T-helper 1 cell treated with Interleukin-12 subunit alpha and Interleukin-12 subunit beta and Interleukin-4 antibody, amounts not matched to agents 30 μg/mL and 1 μg/mL, for 36 hours (primary cell): ENCODE measurements at regions not wholly inside any gene's neighbourhood (a gene's known extent, or its start where the extent isn't known, plus 50 kb on each side); places are given as distances from the start of the nearest gene placed in this dataset.

Experiments
- H3K27ac Mint-ChIP-seq: one replicate; pipeline ENCODE4 v1.8.0; 2021; ENCODE audit warnings: mild to moderate bottlenecking, mixed read lengths
- H3K27me3 Mint-ChIP-seq: one replicate; pipeline ENCODE4 v1.8.0; 2021; ENCODE audit warnings: low read depth, mixed read lengths
- H3K36me3 Mint-ChIP-seq: one replicate; pipeline ENCODE4 v1.8.0; 2021; ENCODE audit warnings: low read depth, mixed read lengths
- H3K4me1 Mint-ChIP-seq: one replicate; pipeline ENCODE4 v1.8.0; 2021; ENCODE audit warnings: low read depth, mixed read lengths
- H3K4me3 Mint-ChIP-seq: one replicate; pipeline ENCODE4 v1.8.0; 2021; ENCODE audit warnings: mild to moderate bottlenecking, moderate library complexity, mixed read lengths
- H3K9me3 Mint-ChIP-seq: one replicate; pipeline ENCODE4 v1.8.0; 2021; ENCODE audit warnings: mixed read lengths

- H3K27ac Mint-ChIP-seq: no peak overlapping the region
- peaks cover 27% of the 10 kb centered on the region for H3K9me3 Mint-ChIP-seq
- no peaks in the 10 kb centered on the region for H3K36me3 Mint-ChIP-seq
- H3K27me3 Mint-ChIP-seq: peaks cover 10% of the 10 kb centered on the region
- H3K4me3 Mint-ChIP-seq: no peak overlapping the region
- no peaks in the 10 kb centered on the region for H3K4me1 Mint-ChIP-seq
These were observed 197.1 kb downstream of the ICE1 start for GRCh38 chr5:5619546-5619945.

GRCh38 chr5:5617024-5617423 is 194.5 kb downstream of the ICE1 start:
- no peak overlapping the region for H3K4me3 Mint-ChIP-seq
- H3K4me1 Mint-ChIP-seq: no peaks in the 10 kb centered on the region
- peaks cover 8% of the 10 kb centered on the region for H3K9me3 Mint-ChIP-seq
- peaks cover 10% of the 10 kb centered on the region for H3K27me3 Mint-ChIP-seq
- H3K36me3 Mint-ChIP-seq: no peaks in the 10 kb centered on the region
- no peak overlapping the region for H3K27ac Mint-ChIP-seq

GRCh38 chr5:5616247-5616895 is 193.9 kb downstream of the ICE1 start:
- Mint-ChIP-seq H3K36me3 (no peaks in the 10 kb centered on the region), H3K27me3 (peaks cover 10% of the 10 kb centered on the region), H3K27ac (no peak overlapping the region), H3K4me1 (no peaks in the 10 kb centered on the region), H3K9me3 (peaks cover 1% of the 10 kb centered on the region), H3K4me3 (no peak overlapping the region)

- Mint-ChIP-seq H3K27me3 (peaks cover 10% of the 10 kb centered on the region), H3K4me1 (no peaks in the 10 kb centered on the region), H3K9me3 (no peaks in the 10 kb centered on the region)
These were observed 193.1 kb downstream of the ICE1 start for GRCh38 chr5:5615569-5615968.

GRCh38 chr5:5613261-5613990 is 190.9 kb downstream of the ICE1 start:
- Mint-ChIP-seq H3K27ac (no peak overlapping the region), H3K9me3 (no peaks in the 10 kb centered on the region), H3K4me3 (no peak overlapping the region), H3K27me3 (peaks cover 10% of the 10 kb centered on the region), H3K36me3 (no peaks in the 10 kb centered on the region), H3K4me1 (no peaks in the 10 kb centered on the region)

More at GRCh38 chr5:5615569-5615968, 193.1 kb downstream of the ICE1 start:
- Mint-ChIP-seq H3K27ac (no peak overlapping the region), H3K36me3 (no peaks in the 10 kb centered on the region), H3K4me3 (no peak overlapping the region)

GRCh38 chr5:5612096-5612495 is 189.6 kb downstream of the ICE1 start:
- Mint-ChIP-seq H3K27me3 (peaks cover 4% of the 10 kb centered on the region), H3K36me3 (no peaks in the 10 kb centered on the region), H3K27ac (no peak overlapping the region), H3K4me3 (no peak overlapping the region), H3K4me1 (no peaks in the 10 kb centered on the region), H3K9me3 (no peaks in the 10 kb centered on the region)

GRCh38 chr5:5609935-5610334 is 187.5 kb downstream of the ICE1 start:
- Mint-ChIP-seq H3K27ac (no peak overlapping the region), H3K27me3 (no peaks in the 10 kb centered on the region), H3K4me1 (no peaks in the 10 kb centered on the region), H3K36me3 (no peaks in the 10 kb centered on the region), H3K9me3 (no peaks in the 10 kb centered on the region), H3K4me3 (no peak overlapping the region)

- H3K4me1 Mint-ChIP-seq: no peaks in the 10 kb centered on the region
- H3K4me3 Mint-ChIP-seq: no peak overlapping the region
- H3K36me3 Mint-ChIP-seq: no peaks in the 10 kb centered on the region
- H3K27me3 Mint-ChIP-seq: no peaks in the 10 kb centered on the region
- H3K9me3 Mint-ChIP-seq: no peaks in the 10 kb centered on the region
- H3K27ac Mint-ChIP-seq: no peak overlapping the region
These were observed 182.8 kb downstream of the ICE1 start for GRCh38 chr5:5605170-5605764.

- no peaks in the 10 kb centered on the region for H3K36me3 Mint-ChIP-seq
- H3K27me3 Mint-ChIP-seq: no peaks in the 10 kb centered on the region
- no peaks in the 10 kb centered on the region for H3K9me3 Mint-ChIP-seq
- no peak overlapping the region for H3K27ac Mint-ChIP-seq
- no peaks in the 10 kb centered on the region for H3K4me1 Mint-ChIP-seq
- no peak overlapping the region for H3K4me3 Mint-ChIP-seq
These were observed 180.1 kb downstream of the ICE1 start for GRCh38 chr5:5602554-5602953.

- Mint-ChIP-seq H3K27ac (no peak overlapping the region), H3K4me1 (no peaks in the 10 kb centered on the region), H3K9me3 (no peaks in the 10 kb centered on the region), H3K27me3 (no peaks in the 10 kb centered on the region), H3K4me3 (no peak overlapping the region), H3K36me3 (no peaks in the 10 kb centered on the region)
These were observed 176.2 kb downstream of the ICE1 start for GRCh38 chr5:5598547-5599113.

- Mint-ChIP-seq H3K27ac (no peak overlapping the region), H3K9me3 (no peaks in the 10 kb centered on the region), H3K36me3 (no peaks in the 10 kb centered on the region), H3K4me1 (no peaks in the 10 kb centered on the region), H3K4me3 (no peak overlapping the region), H3K27me3 (no peaks in the 10 kb centered on the region)
These were observed 170.9 kb downstream of the ICE1 start for GRCh38 chr5:5593391-5593790.

- H3K27ac Mint-ChIP-seq: no peak overlapping the region
- H3K36me3 Mint-ChIP-seq: no peaks in the 10 kb centered on the region
- no peaks in the 10 kb centered on the region for H3K27me3 Mint-ChIP-seq
- H3K4me3 Mint-ChIP-seq: no peak overlapping the region
- no peaks in the 10 kb centered on the region for H3K4me1 Mint-ChIP-seq
- H3K9me3 Mint-ChIP-seq: no peaks in the 10 kb centered on the region
These were observed 170.1 kb downstream of the ICE1 start for GRCh38 chr5:5592541-5592940.

GRCh38 chr5:5591567-5591966 is 169.1 kb downstream of the ICE1 start:
- no peaks in the 10 kb centered on the region for H3K4me1 Mint-ChIP-seq
- H3K9me3 Mint-ChIP-seq: no peaks in the 10 kb centered on the region
- H3K27ac Mint-ChIP-seq: no peak overlapping the region
- H3K4me3 Mint-ChIP-seq: no peak overlapping the region
- no peaks in the 10 kb centered on the region for H3K27me3 Mint-ChIP-seq
- H3K36me3 Mint-ChIP-seq: no peaks in the 10 kb centered on the region

GRCh38 chr5:5589857-5590256 is 167.4 kb downstream of the ICE1 start:
- Mint-ChIP-seq H3K27me3 (no peaks in the 10 kb centered on the region), H3K4me3 (no peak overlapping the region), H3K27ac (no peak overlapping the region), H3K4me1 (no peaks in the 10 kb centered on the region), H3K36me3 (no peaks in the 10 kb centered on the region), H3K9me3 (no peaks in the 10 kb centered on the region)
